ENCODE measurements at regions not wholly inside any gene's neighbourhood (a gene's known extent, or its start where the extent isn't known, plus 50 kb on each side); places are given as distances from the start of the nearest gene placed in this dataset.

- Histone ChIP-seq H3K4me1 (no peaks in the 10 kb centered on the region), H3K36me3 (no peaks in the 10 kb centered on the region), H3K27ac (no peak overlapping the region), H3K4me3 (no peak overlapping the region), H3K27me3 (no peaks in the 10 kb centered on the region), H3K9me3 (peaks cover 0 to 36% (median 2%) of the 10 kb centered on the region in 4 donors)
- TF ChIP-seq POLR2A (IDR thresholded peaks at IDR 0.05) (no peak), CTCF (IDR thresholded peaks at IDR 0.05) (no peak), EP300 (IDR thresholded peaks at IDR 0.05) (no peak)
- no peak for DNase-seq (ENCODE audit: low spot score in 2 of 2)
- 93 to 99% methylated on average over 14 to 21 of the region's 21 CpGs for WGBS, 2 donors
Measured at GRCh38 chr4:63349674-63350025, 1059.6 kb downstream of the TECRL start.

GRCh38 chr4:63348735-63349673 lies 1060.2 kb downstream of the TECRL start:
- no peaks in the 10 kb centered on the region for H3K27me3 ChIP-seq
- 93% methylated on average over 15 to 33 of the region's 58 CpGs for WGBS, 2 donors
- no peak overlapping the region for H3K27ac ChIP-seq
- no peaks in the 10 kb centered on the region for H3K36me3 ChIP-seq
- no peak for TF ChIP-seq EP300 (IDR thresholded peaks at IDR 0.05)
- TF ChIP-seq CTCF (IDR thresholded peaks at IDR 0.05) = no peak
- TF ChIP-seq POLR2A (IDR thresholded peaks at IDR 0.05) = no peak
- DNase-seq (ENCODE audit: low spot score in 2 of 2) = no peak
- H3K4me3 ChIP-seq = no peak overlapping the region
- no peaks in the 10 kb centered on the region for H3K4me1 ChIP-seq
- peaks cover 0 to 41% (median 2%) of the 10 kb centered on the region in 4 donors for H3K9me3 ChIP-seq

- DNase-seq (ENCODE audit: low spot score in 2 of 2) = no peak
- WGBS, 2 donors = 54 to 74% methylated on average over 1 of the region's 1 CpG
- Histone ChIP-seq H3K4me3 (no peak overlapping the region), H3K27me3 (no peaks in the 10 kb centered on the region), H3K36me3 (no peaks in the 10 kb centered on the region), H3K4me1 (no peaks in the 10 kb centered on the region), H3K27ac (no peak overlapping the region), H3K9me3 (peaks cover 0 to 21% (median 0%) of the 10 kb centered on the region in 4 donors)
- TF ChIP-seq POLR2A (IDR thresholded peaks at IDR 0.05) = no peak
- no peak for TF ChIP-seq EP300 (IDR thresholded peaks at IDR 0.05)
- no peak for TF ChIP-seq CTCF (IDR thresholded peaks at IDR 0.05)
Measured at GRCh38 chr4:63325140-63325539, 1084.1 kb downstream of the TECRL start.

GRCh38 chr4:63316633-63317032 lies 1092.6 kb downstream of the TECRL start:
- DNase-seq (ENCODE audit: low spot score in 2 of 2) = no peak
- no peak overlapping the region for H3K27ac ChIP-seq
- H3K4me3 ChIP-seq = no peak overlapping the region
- H3K27me3 ChIP-seq = no peaks in the 10 kb centered on the region
- TF ChIP-seq CTCF (IDR thresholded peaks at IDR 0.05) = no peak
- TF ChIP-seq POLR2A (IDR thresholded peaks at IDR 0.05) = no peak
- no peak for TF ChIP-seq EP300 (IDR thresholded peaks at IDR 0.05)
- no peaks in the 10 kb centered on the region for H3K36me3 ChIP-seq
- H3K9me3 ChIP-seq = no peaks in the 10 kb centered on the region
- 0% methylated on average over 1 of the region's 1 CpG for WGBS, 2 donors
- no peaks in the 10 kb centered on the region for H3K4me1 ChIP-seq

- WGBS, 2 donors = 53 to 57% methylated on average over 2 of the region's 2 CpGs
- H3K27ac ChIP-seq = no peak overlapping the region
- H3K27me3 ChIP-seq = no peaks in the 10 kb centered on the region
- H3K4me3 ChIP-seq = no peak overlapping the region
- TF ChIP-seq CTCF (IDR thresholded peaks at IDR 0.05) (no peak), EP300 (IDR thresholded peaks at IDR 0.05) (no peak), POLR2A (IDR thresholded peaks at IDR 0.05) (no peak)
- no peak for DNase-seq (ENCODE audit: low spot score in 2 of 2)
- no peaks in the 10 kb centered on the region for H3K4me1 ChIP-seq
- no peaks in the 10 kb centered on the region for H3K36me3 ChIP-seq
- no peaks in the 10 kb centered on the region for H3K9me3 ChIP-seq
Measured at GRCh38 chr4:63315651-63316050, 1093.6 kb downstream of the TECRL start.
